Ishikawa (cell line): ENCODE measurements at regions not wholly inside any gene's neighbourhood (a gene's known extent, or its start where the extent isn't known, plus 50 kb on each side); places are given as distances from the start of the nearest gene placed in this dataset.

Experiments used
- CEBPB ChIP-seq: IDR thresholded peaks from 2 replicates; pipeline ENCODE4 v1.6.1; 2012
- CREB1 ChIP-seq: IDR thresholded peaks from 2 replicates; pipeline ENCODE4 v1.6.1; 2012; ENCODE audit warnings: low read depth
- EGR1 ChIP-seq: IDR thresholded peaks from 2 replicates; pipeline ENCODE4 v1.6.1; 2012
- FOXM1 ChIP-seq: IDR thresholded peaks from 2 replicates; pipeline ENCODE4 v1.6.1; 2012; ENCODE audit warnings: low read depth, borderline replicate concordance
- MAX ChIP-seq: IDR thresholded peaks from 2 replicates; pipeline ENCODE4 v1.6.1; 2012
- RAD21 ChIP-seq: IDR thresholded peaks from 2 replicates; pipeline ENCODE4 v1.6.1; 2012; ENCODE audit warnings: low read depth
- REST ChIP-seq: IDR thresholded peaks from 2 replicates; pipeline ENCODE4 v1.6.1; 2012; ENCODE audit warnings: low read depth, mild to moderate bottlenecking
- TAF1 ChIP-seq: IDR thresholded peaks from 2 replicates; pipeline ENCODE4 v1.6.1; 2012; ENCODE audit warnings: low read depth, mild to moderate bottlenecking
- TEAD4 ChIP-seq: IDR thresholded peaks from 2 replicates; pipeline ENCODE4 v1.6.1; 2012
- YY1 ChIP-seq: IDR thresholded peaks from 2 replicates; pipeline ENCODE4 v1.6.1; 2012; ENCODE audit warnings: low read depth

- TF ChIP-seq TEAD4 (no peak), FOXM1 (no peak), REST (no peak), MAX (no peak), RAD21 (no peak), CEBPB (no peak), CREB1 (no peak), YY1 (no peak), TAF1 (no peak), EGR1 (no peak)
Measured at GRCh38 chr4:27181693-27182092, 321.1 kb downstream of the STIM2 start.
